ENCODE measurements at regions not wholly inside any gene's neighbourhood (a gene's known extent, or its start where the extent isn't known, plus 50 kb on each side); places are given as distances from the start of the nearest gene placed in this dataset.
"Not testable (repeated sequence)": the region's sequence is repeated elsewhere in the genome, so short reads cannot be mapped to it uniquely, and the experiment has no call there.

- not testable (repeated sequence) for DNase-seq
These were observed 847.7 kb upstream of the CDH6 start for GRCh38 chr5:30345539-30346345.

GRCh38 chr5:30343707-30344106 lies 849.8 kb upstream of the CDH6 start:
- DNase-seq, result no peak

- no peak for DNase-seq
These were observed 852.0 kb upstream of the CDH6 start for GRCh38 chr5:30341466-30341865.

DNA sequence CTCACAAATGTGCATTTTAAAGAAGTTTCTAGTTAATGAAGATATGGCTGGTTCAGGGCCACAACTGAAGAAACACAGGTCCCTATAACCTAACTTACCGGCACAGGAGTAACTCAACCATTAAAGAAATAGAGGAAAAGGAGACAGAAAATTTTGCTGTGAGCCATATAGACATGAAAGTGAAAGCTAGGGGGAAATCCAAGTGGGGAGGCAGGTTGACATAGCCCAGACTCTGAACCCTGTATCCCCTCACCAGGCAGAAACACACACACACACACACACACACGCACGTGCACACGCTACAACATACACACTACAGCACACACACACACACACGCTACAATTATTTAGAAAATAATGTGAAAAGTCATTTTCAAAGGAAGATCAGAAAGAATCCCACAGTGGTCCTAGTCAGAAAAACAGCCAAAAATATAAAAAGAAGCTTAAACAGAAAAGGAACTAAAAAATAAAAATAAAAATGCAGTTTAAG lies 856.4 kb upstream of the CDH6 start:
- DNase-seq, result no peak

DNA sequence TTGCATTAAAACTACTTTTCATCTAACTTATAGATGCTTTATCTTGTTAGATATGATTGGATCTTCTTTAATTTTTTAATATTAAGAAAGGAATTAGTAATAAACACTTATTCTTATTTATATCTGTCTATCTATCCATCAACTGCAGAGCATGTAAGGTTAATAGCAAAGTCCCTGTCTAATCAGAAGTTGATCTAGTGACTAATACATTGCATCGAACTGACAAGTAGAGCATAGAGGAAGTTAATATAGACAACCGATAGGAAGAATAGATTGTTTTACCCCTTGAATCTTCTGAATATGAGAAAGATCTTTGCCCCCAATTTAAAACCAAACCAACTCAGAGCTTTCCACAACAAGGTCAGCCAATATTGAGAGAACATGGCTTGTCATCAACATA lies 862.0 kb upstream of the CDH6 start:
- DNase-seq, result no peak

GRCh38 chr5:30325795-30326194 lies 867.7 kb upstream of the CDH6 start:
- DNase-seq, result no peak

GRCh38 chr5:30324083-30324482 lies 869.4 kb upstream of the CDH6 start:
- DNase-seq, result no peak

DNA sequence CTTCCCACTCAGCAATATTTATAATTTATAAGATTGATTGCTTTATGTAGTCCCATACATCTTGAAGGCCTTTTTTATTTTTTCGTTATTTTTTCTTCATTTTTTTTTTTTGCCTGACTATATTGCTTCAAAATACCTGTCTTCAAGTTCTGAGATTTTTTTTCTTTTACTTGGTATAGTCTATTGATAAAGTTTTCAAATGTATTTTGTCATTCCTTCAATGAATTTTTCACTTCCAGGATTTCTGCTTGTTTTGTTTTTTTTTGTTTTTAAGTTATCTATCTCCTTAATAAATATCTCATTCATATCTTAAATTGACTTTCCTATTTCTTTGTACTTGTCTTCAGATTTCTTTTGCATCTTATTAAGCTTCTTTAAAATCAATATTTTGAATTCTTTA lies 905.6 kb upstream of the CDH6 start:
- DNase-seq, result no peak

- no peak for DNase-seq
These were observed 914.2 kb upstream of the CDH6 start for GRCh38 chr5:30279237-30279636.

GRCh38 chr5:30267026-30267425 lies 926.5 kb upstream of the CDH6 start:
- DNase-seq, result no peak

GRCh38 chr5:30239331-30240022 lies 954.0 kb upstream of the CDH6 start:
- no peak for DNase-seq

DNA sequence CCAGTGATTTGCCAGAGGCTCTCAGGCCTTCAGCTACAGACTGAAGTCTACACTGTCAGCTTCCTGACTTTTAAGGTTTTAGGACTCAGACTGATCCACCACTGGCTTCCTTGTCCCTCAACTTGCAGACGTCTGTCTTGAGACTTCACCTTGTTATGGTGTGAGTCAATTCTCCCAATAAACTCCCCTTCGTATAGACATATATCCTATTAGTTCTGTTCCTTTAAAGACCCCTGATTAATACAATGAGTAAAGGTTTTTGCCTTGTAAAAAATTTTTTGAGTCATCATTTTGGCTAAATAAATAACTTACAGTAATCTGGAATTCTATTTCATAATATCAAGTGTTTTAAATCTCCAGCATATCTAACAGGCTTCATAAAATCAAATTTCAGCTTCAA lies 956.3 kb upstream of the CDH6 start:
- no peak for DNase-seq

DNA sequence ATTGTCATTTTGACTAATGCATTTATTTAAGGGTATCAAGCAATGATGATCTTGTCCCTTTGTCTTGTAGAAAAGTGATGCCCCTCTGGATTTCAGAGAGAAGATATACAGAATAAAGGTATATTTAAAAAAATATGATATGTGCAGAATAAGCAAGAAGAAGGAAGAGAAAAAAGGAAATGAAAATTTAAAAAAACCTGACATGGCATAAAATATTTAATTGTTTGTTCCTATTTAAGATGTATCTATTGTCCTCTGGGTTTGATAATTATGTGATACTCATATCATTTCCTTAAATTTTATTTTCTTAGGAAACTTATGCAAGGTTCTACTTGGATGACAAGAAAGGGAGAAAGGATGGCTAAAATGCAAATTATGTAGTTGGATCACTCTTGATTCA lies 983.7 kb upstream of the CDH6 start:
- no peak for DNase-seq

DNA sequence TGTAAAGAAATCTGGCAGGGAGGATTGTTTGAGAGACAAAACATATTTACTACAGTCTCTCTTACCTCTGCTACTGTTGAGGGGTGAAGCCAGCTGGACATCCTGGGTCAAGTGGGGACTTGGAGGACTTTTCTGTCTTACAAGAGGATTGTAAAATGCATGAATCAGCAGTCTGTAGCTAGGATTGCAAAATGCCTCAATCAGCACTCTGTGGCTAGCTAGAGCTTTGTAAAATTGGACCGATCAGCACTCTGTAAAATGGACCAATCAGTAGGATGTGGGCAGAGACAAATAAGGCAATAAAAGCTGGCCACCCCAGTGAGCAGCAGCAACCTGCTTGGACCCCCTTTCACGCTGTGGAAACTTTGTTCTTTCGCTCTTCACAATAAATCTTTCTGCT lies 995.8 kb upstream of the CDH6 start:
- no peak for DNase-seq

- DNase-seq, result no peak
These were observed 998.5 kb upstream of the CDH6 start for GRCh38 chr5:30195036-30195435.

DNA sequence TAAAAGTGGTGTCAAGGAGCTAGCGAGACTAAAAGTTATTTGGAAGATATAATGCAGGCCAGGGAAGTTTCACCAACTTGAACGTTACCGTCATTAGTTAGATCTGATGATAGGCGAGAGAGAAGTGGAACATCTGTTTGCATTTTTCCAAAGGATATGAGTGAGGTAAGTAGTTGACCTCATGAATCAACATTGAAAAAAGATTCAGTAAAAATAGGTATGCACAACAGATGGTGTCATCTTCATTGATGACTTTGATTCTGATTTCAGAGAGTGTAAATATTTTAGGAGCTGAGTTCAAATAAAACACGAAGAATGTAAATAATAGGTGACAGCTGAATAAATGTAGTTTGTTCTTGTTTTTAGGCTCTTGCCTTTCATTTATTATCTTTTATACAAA lies 998.9 kb upstream of the CDH6 start:
- no peak for DNase-seq

GRCh38 chr5:30183795-30184194 lies 1009.7 kb upstream of the CDH6 start:
- DNase-seq, result no peak

GRCh38 chr5:30156156-30156555 lies 1037.3 kb upstream of the CDH6 start:
- DNase-seq, result no peak

GRCh38 chr5:30152431-30152830 lies 1041.1 kb upstream of the CDH6 start:
- DNase-seq, result no peak

- DNase-seq, result no peak
These were observed 1043.3 kb upstream of the CDH6 start for GRCh38 chr5:30150231-30150630.

- DNase-seq, result no peak
These were observed 1044.0 kb upstream of the CDH6 start for GRCh38 chr5:30149526-30149925.

DNA sequence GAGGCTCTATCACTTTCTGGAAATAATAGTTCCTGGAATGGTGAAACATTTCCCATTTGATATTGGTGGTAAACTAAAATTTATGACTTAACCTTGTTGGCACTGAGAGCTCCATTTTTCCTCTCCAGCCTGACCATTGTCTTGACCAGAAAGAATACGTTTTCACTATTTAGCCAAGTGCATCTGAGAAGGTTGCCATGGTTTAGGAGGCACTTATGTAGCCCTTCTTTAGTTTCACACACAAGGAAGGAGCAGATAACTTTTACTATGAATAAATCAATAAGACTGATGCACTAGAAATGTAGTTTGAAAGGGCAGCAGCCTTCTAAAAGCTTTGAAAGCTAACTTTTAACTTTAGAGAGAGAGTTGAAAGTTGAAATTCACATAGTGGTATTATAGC lies 1045.5 kb upstream of the CDH6 start:
- no peak for DNase-seq

- DNase-seq, result not testable (repeated sequence)
These were observed 1049.4 kb upstream of the CDH6 start for GRCh38 chr5:30144059-30144458.

DNA sequence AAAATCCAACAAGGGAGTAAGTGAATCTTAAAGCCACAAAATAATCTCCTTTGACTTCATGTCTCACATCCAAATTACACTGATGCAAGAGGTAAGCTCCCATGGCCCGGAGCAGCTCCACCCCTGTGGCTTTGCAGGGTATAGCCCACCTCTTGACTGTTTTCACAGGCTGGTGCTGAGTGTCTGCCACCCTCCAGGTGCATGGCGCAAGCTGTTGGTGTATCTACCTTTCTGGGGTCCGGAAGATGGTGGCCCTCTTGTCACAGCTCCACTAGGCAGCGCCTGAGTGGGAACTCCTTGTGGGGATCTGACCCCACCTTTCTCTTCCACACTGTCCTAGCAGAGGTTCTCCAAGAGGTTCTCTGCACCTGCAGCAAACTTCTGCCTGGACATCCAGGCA lies 1051.1 kb upstream of the CDH6 start:
- DNase-seq, result no peak

GRCh38 chr5:30121043-30121442 lies 1072.4 kb upstream of the CDH6 start:
- DNase-seq, result no peak

Measured in DMS 273 treated with DMSO at 0.1 percent for 48 hours (cell line).